GM18507 (cell line): ENCODE measurements at regions not wholly inside any gene's neighbourhood (a gene's known extent, or its start where the extent isn't known, plus 50 kb on each side); places are given as distances from the start of the nearest gene placed in this dataset.
"Not testable (repeated sequence)": the region's sequence is repeated elsewhere in the genome, so short reads cannot be mapped to it uniquely, and the experiment has no call there.

Experiments used
- DNase-seq: peaks from one replicate; pipeline ENCODE4 v3.0.0; 2011; ENCODE audit warnings: low read depth; ENCODE audit not compliant: insufficient read length; ENCODE audit errors: extremely low spot score
- FAIRE-seq: peaks from 2 replicates; lab custom pipeline; 2011; peaks lifted over from hg19 to GRCh38; lab: Jason Lieb, UNC

GRCh38 chr15:67941648-67942310 lies 101.9 kb upstream of the RNU6-1 start:
- FAIRE-seq: no peak
- no peak for DNase-seq

- FAIRE-seq: no peak
- DNase-seq: no peak
Measured at GRCh38 chr15:67943475-67943874, 103.6 kb upstream of the RNU6-1 start.

GRCh38 chr15:67944010-67944641 lies 104.3 kb upstream of the RNU6-1 start:
- FAIRE-seq (no peak), DNase-seq (no peak)

- no peak for DNase-seq
- FAIRE-seq: no peak
Measured at GRCh38 chr15:67945131-67945530, 105.3 kb upstream of the RNU6-1 start.

- FAIRE-seq (no peak), DNase-seq (no peak)
Measured at GRCh38 chr15:67945951-67946700, 106.3 kb upstream of the RNU6-1 start.

GRCh38 chr15:67946701-67947100 lies 106.9 kb upstream of the RNU6-1 start:
- FAIRE-seq: peak; percentile 74
- DNase-seq: no peak

- DNase-seq (no peak), FAIRE-seq (no peak)
Measured at GRCh38 chr15:67947254-67948039, 106.7 kb upstream of the PIAS1 start.

GRCh38 chr15:67948215-67948614 lies 105.9 kb upstream of the PIAS1 start:
- no peak for FAIRE-seq
- DNase-seq: no peak

GRCh38 chr15:67951187-67951586 lies 102.9 kb upstream of the PIAS1 start:
- FAIRE-seq, DNase-seq: not testable (repeated sequence)

- no peak for FAIRE-seq
- no peak for DNase-seq
Measured at GRCh38 chr15:67953299-67953698, 100.8 kb upstream of the PIAS1 start.

GRCh38 chr15:67955252-67955651 lies 98.9 kb upstream of the PIAS1 start:
- FAIRE-seq (no peak), DNase-seq (no peak)

- FAIRE-seq: no peak
Measured at GRCh38 chr15:67957435-67958132, 96.5 kb upstream of the PIAS1 start.

GRCh38 chr15:67967871-67968431 lies 86.2 kb upstream of the PIAS1 start:
- DNase-seq (no peak), FAIRE-seq (peak; percentile 69)

More at GRCh38 chr15:67957435-67958132, 96.5 kb upstream of the PIAS1 start:
- DNase-seq: no peak

- DNase-seq (no peak), FAIRE-seq (no peak)
Measured at GRCh38 chr15:67968564-67968963, 85.6 kb upstream of the PIAS1 start.

GRCh38 chr15:67968966-67969365 lies 85.1 kb upstream of the PIAS1 start:
- DNase-seq: no peak
- no peak for FAIRE-seq

- DNase-seq (no peak), FAIRE-seq (no peak)
Measured at GRCh38 chr15:67969892-67970291, 84.2 kb upstream of the PIAS1 start.

GRCh38 chr15:67972377-67972776 lies 81.7 kb upstream of the PIAS1 start:
- no peak for DNase-seq
- FAIRE-seq: no peak

GRCh38 chr15:67973846-67974245 lies 80.3 kb upstream of the PIAS1 start:
- no peak for FAIRE-seq

GRCh38 chr15:67976506-67977073 lies 77.5 kb upstream of the PIAS1 start:
- no peak for DNase-seq
- FAIRE-seq: no peak

More at GRCh38 chr15:67973846-67974245, 80.3 kb upstream of the PIAS1 start:
- no peak for DNase-seq
